GM19351 (cell line): ENCODE measurements at regions not wholly inside any gene's neighbourhood (a gene's known extent, or its start where the extent isn't known, plus 50 kb on each side); places are given as distances from the start of the nearest gene placed in this dataset.
"Not testable (repeated sequence)": the region's sequence is repeated elsewhere in the genome, so short reads cannot be mapped to it uniquely, and the experiment has no call there.

Source experiments
- ATAC-seq: cut with Tn5 transposase; IDR thresholded peaks from one replicate; pipeline ENCODE4 v1.9.1; 2021; ENCODE audit warnings: mild to moderate bottlenecking, moderate library complexity; ENCODE audit not compliant: unreplicated experiment

DNA sequence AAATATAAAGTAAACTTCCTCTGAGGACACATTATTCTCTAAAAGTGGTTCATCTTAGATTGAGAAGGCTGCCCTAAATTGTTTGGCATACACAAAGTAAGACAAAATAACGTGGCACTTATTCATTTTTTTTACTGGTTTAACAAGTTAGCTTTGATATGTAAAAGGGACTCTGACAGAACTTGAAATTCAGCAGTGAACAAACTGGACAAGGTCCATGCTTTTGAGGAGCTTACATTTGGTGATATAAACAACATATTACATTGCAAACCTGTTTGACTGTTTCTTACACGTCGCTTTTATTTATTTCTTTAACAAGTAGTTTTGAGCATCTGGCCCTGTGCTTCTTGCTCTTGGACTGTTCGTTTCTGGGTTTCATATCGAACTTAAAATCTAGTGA is 253.1 kb upstream of the POM121L12 start:
- ATAC-seq = no peak

- ATAC-seq = no peak
Measured at GRCh38 chr7:52781250-52781649, 254.2 kb upstream of the POM121L12 start.

- ATAC-seq = no peak
Measured at GRCh38 chr7:52779004-52779403, 256.4 kb upstream of the POM121L12 start.

DNA sequence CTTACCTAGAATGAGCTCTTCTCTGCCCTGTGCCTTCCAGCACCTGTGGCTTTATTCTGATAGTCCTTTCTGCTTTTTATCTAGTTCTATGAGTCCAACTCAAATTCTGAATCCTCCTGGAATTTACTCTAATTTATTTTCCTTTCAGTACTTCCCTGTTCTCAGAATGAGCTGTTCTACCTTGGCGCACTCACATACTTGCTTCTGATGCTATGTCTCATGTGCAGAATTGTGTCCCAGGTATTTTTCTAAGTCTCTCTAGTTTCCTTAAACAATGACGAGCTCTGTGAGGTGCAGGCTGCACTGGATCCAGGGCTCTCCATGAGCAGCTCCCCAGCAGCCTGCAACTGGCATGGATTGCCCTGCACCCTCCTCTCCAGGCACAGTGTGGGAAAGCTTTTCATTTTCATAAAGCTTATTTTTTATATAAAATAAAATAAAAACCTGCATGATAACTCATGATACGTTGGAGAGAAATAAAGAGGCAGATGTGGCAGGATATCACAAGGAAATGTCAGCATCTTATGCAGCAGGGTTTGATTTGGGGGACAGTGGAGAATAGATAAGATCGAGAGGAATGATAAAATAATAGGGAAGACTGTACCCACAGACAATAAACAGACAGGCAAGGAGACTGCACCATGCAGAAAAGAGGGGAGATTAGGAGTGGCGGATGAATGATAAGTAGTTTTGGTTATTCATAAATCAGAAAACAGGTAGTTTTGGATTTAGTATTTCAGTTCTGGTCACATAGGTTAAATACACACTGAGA is 258.2 kb upstream of the POM121L12 start:
- ATAC-seq = no peak

DNA sequence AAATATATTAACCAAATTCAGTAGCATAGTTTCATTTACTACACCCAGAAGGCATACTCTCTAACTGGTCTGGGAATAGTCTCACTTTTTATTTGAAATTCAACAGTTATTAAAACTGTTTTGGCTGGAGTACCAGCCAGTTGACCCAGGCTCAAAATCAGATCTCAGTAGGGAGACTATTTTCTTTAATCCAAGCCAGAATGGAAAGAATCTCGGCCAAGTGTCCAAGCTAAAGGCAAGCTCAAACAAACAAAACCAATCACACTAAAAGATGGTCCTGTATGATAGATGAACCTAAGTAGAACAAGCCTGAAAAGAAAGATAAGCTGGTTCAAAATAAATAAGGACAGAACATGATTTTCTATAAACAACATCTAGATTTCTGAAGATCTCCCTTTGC is 259.6 kb upstream of the POM121L12 start:
- no peak for ATAC-seq

- ATAC-seq = no peak
Measured at GRCh38 chr7:52771177-52771576, 264.3 kb upstream of the POM121L12 start.

- no peak for ATAC-seq
Measured at GRCh38 chr7:52764492-52765169, 270.8 kb upstream of the POM121L12 start.

GRCh38 chr7:52758356-52758755 is 277.1 kb upstream of the POM121L12 start:
- ATAC-seq = no peak

GRCh38 chr7:52753855-52754254 is 281.6 kb upstream of the POM121L12 start:
- no peak for ATAC-seq

DNA sequence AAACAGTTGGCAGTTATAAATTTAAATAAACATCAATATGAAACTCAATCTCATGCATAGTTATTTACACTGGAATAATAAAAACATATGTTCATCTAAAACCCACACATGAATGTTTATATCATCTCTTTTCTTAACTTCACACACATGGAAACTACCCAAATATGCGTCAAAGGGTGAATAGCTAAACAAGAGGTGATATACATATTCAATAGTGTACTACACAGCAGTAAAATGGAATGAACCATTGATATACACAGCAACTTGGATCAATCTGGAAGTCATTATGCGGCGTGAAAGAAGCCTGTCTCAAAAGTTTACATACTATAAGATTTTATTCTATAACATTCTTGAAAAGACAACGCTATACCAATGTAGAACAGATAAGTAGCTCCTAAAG is 282.5 kb upstream of the POM121L12 start:
- no peak for ATAC-seq

DNA sequence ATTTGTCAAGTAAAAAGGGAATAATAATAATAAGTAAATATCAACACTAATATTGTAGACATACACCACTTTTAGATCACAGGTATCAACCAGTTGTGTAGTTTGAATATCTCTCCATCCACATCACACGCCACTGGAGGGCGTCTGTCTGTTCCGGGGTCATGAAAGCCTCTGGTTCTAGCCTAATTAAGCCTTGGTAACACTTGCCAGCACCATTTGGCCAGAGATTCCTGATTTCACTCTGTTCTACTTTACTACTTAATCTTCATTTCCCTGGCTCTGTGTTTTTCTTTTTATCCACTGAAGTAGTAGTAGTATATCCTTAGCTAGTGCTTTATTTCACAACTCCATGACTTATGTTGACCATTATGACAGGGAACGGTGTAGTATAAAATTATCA is 285.6 kb upstream of the POM121L12 start:
- no peak for ATAC-seq

GRCh38 chr7:52747817-52748216 is 287.6 kb upstream of the POM121L12 start:
- no peak for ATAC-seq

- ATAC-seq = no peak
Measured at GRCh38 chr7:52741670-52742290, 293.7 kb upstream of the POM121L12 start.

DNA sequence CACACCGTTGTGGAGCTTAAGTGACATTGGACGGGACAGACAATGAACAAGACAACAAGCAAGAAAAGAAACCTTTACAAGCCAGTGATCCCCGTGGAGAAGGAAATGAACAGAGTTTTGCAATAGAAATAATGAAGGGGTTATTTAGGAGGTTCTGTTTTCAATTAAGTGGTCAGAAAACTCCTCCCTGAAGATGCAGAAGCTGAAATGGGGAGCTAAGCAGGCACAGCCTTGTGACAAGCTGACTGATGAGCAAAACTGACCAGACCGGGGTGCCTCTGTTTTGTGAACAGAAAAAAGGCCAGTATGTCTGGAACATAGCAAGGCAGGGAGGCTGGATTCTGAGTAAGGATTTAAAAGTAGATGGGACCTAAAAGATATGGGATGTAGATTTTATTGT is 299.8 kb upstream of the POM121L12 start:
- ATAC-seq = no peak

DNA sequence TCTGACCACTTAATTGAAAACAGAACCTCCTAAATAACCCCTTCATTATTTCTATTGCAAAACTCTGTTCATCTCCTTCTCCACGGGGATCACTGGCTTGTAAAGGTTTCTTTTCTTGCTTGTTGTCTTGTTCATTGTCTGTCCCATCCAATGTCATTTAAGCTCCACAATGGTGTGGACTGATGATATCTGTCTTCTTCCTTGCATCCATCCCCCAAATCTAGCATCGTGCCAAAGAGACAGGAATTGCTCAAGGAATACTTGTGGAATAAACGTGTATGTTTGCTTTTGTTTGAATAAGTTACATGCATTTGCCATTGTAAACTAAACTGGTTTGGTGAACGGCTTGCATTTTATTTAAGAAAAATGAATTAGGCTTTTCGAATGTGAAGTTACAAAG is 306.8 kb upstream of the POM121L12 start:
- not testable (repeated sequence) for ATAC-seq

GRCh38 chr7:52727632-52728031 is 307.8 kb upstream of the POM121L12 start:
- ATAC-seq = no peak

GRCh38 chr7:52726986-52727385 is 308.4 kb upstream of the POM121L12 start:
- ATAC-seq = no peak

DNA sequence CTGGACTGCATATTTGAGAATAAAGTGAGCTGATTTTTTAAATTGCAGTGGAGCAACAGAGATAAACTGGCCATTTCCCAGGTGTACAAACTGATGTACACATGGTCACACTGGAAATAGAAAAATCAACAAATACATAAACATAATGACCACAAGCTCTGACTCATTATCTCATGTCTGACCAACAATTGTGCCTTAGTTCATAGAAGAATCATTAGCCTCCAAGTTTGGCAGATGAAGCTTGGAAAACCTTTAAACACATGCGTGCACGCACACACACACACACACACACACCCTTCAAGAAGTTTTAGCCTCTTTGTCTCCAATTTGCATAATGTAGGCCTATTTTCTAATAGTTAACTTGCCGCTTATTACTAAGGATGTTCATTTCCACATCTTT is 308.9 kb upstream of the POM121L12 start:
- ATAC-seq = no peak

- no peak for ATAC-seq
Measured at GRCh38 chr7:52723606-52724005, 311.8 kb upstream of the POM121L12 start.

DNA sequence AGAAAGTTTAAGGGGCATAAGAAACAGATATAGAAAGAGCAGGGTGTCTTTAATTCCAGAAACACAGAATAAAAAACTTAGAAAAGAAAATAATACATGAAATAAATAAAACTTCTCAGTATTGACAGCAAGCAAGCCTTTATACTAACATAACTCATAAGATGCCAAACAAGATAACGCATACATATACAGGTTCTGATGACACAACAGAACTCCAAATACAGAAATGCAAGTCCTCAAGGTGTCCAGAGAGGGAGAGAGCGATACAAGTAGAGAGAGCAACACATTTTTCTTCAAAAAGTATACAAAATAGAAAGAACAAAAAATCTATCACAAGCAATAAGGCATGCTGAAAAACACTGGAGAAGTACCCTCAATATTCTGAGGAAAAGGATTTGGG is 314.6 kb upstream of the POM121L12 start:
- ATAC-seq = no peak

DNA sequence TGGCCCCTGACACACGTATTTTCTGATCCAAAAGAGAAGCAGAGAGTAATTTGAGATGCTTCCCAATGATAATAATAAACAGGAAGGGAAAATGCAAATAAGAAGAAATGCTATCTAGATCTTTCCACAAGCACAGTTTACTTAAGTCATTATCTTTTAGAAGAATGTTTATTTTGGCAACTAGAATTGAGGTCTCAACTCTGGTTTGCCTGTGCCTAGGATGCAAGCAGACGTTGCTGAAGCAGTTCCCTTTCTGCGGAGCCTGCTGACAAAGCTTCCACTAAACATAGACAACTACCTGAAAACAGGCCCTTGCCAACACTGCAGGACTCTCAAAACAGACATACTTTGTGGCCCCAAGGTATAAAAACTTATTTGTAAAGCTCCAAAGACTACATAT is 315.8 kb upstream of the POM121L12 start:
- no peak for ATAC-seq

GRCh38 chr7:52715701-52716100 is 319.7 kb upstream of the POM121L12 start:
- no peak for ATAC-seq
